Omental fat pad (tissue), 3 donors: ENCODE measurements at regions not wholly inside any gene's neighbourhood (a gene's known extent, or its start where the extent isn't known, plus 50 kb on each side); places are given as distances from the start of the nearest gene placed in this dataset.

Experiments used
- ATAC-seq: fragments of 150-250 bp; one replicate; pipeline ENCODE4 v1.9.1; 2016; ENCODE audit warnings: mild to moderate bottlenecking, moderate library complexity; ENCODE audit not compliant: low FRiP score
- DNase-seq: peaks from one replicate; pipeline ENCODE4 v3.0.0-alpha.2; 2019; ENCODE audit warnings: low spot score
- CTCF ChIP-seq, 3 donors: fragments of 450-650 bp; IDR thresholded peaks; one replicate each; pipeline ENCODE4 v1.5.1; 2016 to 2017; ENCODE audit warnings: antibody characterized with exemption in 3 of 3, mild to moderate bottlenecking in 3 of 3, moderate library complexity in 2 of 3

- ATAC-seq (no peak), DNase-seq (no peak)
- no peak for TF ChIP-seq CTCF (IDR thresholded peaks at IDR 0.05)
Observed at GRCh38 chr10:121312587-121312986, 285.7 kb downstream of the FGFR2 start.

- DNase-seq (no peak), ATAC-seq (no peak)
- TF ChIP-seq CTCF (IDR thresholded peaks at IDR 0.05): no peak
Observed at GRCh38 chr10:121313119-121313875, 284.9 kb downstream of the FGFR2 start.

GRCh38 chr10:121316432-121316831, 281.8 kb downstream of the FGFR2 start:
- no peak for DNase-seq
- no peak for TF ChIP-seq CTCF (IDR thresholded peaks at IDR 0.05)
- no peak for ATAC-seq

- TF ChIP-seq CTCF (IDR thresholded peaks at IDR 0.05): no peak
- no peak for ATAC-seq
- no peak for DNase-seq
Observed at GRCh38 chr10:121317374-121317773, 280.9 kb downstream of the FGFR2 start.

GRCh38 chr10:121322046-121322445, 276.2 kb downstream of the FGFR2 start:
- DNase-seq: no peak
- TF ChIP-seq CTCF (IDR thresholded peaks at IDR 0.05): no peak
- ATAC-seq: no peak

GRCh38 chr10:121322776-121323175, 275.5 kb downstream of the FGFR2 start:
- TF ChIP-seq CTCF (IDR thresholded peaks at IDR 0.05): no peak
- DNase-seq (no peak), ATAC-seq (no peak)

- ATAC-seq (no peak), DNase-seq (no peak)
- no peak for TF ChIP-seq CTCF (IDR thresholded peaks at IDR 0.05)
Observed at GRCh38 chr10:121323443-121323842, 274.8 kb downstream of the FGFR2 start.
